ENCODE measurements at regions not wholly inside any gene's neighbourhood (a gene's known extent, or its start where the extent isn't known, plus 50 kb on each side); places are given as distances from the start of the nearest gene placed in this dataset.

- H3K36me3 ChIP-seq (replicated peaks in 1 of 2; ENCODE audit: insufficient read depth in 1 of 2, low read depth in 2 of 2), result no peaks in the 10 kb centered on the region
- intact Hi-C loops (cut with DNase I), result no loop called here
- no peak for ATAC-seq
- H3K9me3 ChIP-seq, result peaks cover 0 to 5% (median 0%) of the 10 kb centered on the region in 3 donors
- no peaks in the 10 kb centered on the region for H3K27me3 ChIP-seq
- no peak for DNase-seq
- WGBS, 2 donors, result 84 to 91% methylated on average over 4 to 5 of the region's 5 CpGs
- TF ChIP-seq POLR2A (IDR thresholded peaks at IDR 0.05), result no peak
- TF ChIP-seq CTCF (IDR thresholded peaks at IDR 0.05), result no peak
- H3K27ac ChIP-seq, result no peak overlapping the region
- no peaks in the 10 kb centered on the region for H3K4me1 ChIP-seq
- no peak overlapping the region for H3K4me3 ChIP-seq
Observed at GRCh38 chr22:22993184-22993583, 77.1 kb upstream of the GNAZ start.

GRCh38 chr22:22995166-22995565 lies 75.2 kb upstream of the GNAZ start:
- Histone ChIP-seq H3K27ac (no peak overlapping the region), H3K27me3 (no peaks in the 10 kb centered on the region), H3K4me1 (no peaks in the 10 kb centered on the region), H3K36me3 (replicated peaks in 1 of 2; ENCODE audit: insufficient read depth in 1 of 2, low read depth in 2 of 2) (no peaks in the 10 kb centered on the region), H3K9me3 (peaks cover 0 to 5% (median 0%) of the 10 kb centered on the region in 3 donors), H3K4me3 (no peak overlapping the region)
- DNase-seq (no peak), ATAC-seq (no peak)
- 33 to 54% methylated on average over 3 of the region's 3 CpGs for WGBS, 2 donors
- intact Hi-C loops (cut with DNase I), result no loop called here
- TF ChIP-seq POLR2A (IDR thresholded peaks at IDR 0.05) (no peak), CTCF (IDR thresholded peaks at IDR 0.05) (no peak)

GRCh38 chr22:22996511-22997261 lies 73.6 kb upstream of the GNAZ start:
- no peak overlapping the region for H3K27ac ChIP-seq
- ATAC-seq, result no peak
- intact Hi-C loops (cut with DNase I), result no loop called here
- no peak for DNase-seq
- 75 to 83% methylated on average over 2 of the region's 2 CpGs for whole genome bisulfite sequencing, 2 donors
- H3K27me3 ChIP-seq, result no peaks in the 10 kb centered on the region
- no peak overlapping the region for H3K4me3 ChIP-seq
- TF ChIP-seq POLR2A (IDR thresholded peaks at IDR 0.05) (no peak), CTCF (IDR thresholded peaks at IDR 0.05) (no peak)
- H3K4me1 ChIP-seq, result no peaks in the 10 kb centered on the region
- no peaks in the 10 kb centered on the region for H3K36me3 ChIP-seq (replicated peaks in 1 of 2; ENCODE audit: insufficient read depth in 1 of 2, low read depth in 2 of 2)
- H3K9me3 ChIP-seq, result peaks cover 0 to 5% (median 0%) of the 10 kb centered on the region in 3 donors

- no peak for DNase-seq
- Histone ChIP-seq H3K4me1 (no peaks in the 10 kb centered on the region), H3K36me3 (replicated peaks in 1 of 2; ENCODE audit: insufficient read depth in 1 of 2, low read depth in 2 of 2) (no peaks in the 10 kb centered on the region), H3K27ac (no peak overlapping the region), H3K4me3 (no peak overlapping the region), H3K27me3 (no peaks in the 10 kb centered on the region), H3K9me3 (peaks cover 0 to 5% (median 0%) of the 10 kb centered on the region in 3 donors)
- ATAC-seq, result no peak
- intact Hi-C loops (cut with DNase I), result no loop called here
- no peak for TF ChIP-seq CTCF (IDR thresholded peaks at IDR 0.05)
Observed at GRCh38 chr22:22997262-22997898, 72.9 kb upstream of the GNAZ start.

GRCh38 chr22:22997988-22998387 lies 72.3 kb upstream of the GNAZ start:
- TF ChIP-seq POLR2A (IDR thresholded peaks at IDR 0.05) (no peak), CTCF (IDR thresholded peaks at IDR 0.05) (no peak)
- ATAC-seq (no peak), DNase-seq (no peak)
- Histone ChIP-seq H3K4me1 (no peaks in the 10 kb centered on the region), H3K9me3 (peaks cover 0 to 5% (median 0%) of the 10 kb centered on the region in 3 donors), H3K4me3 (no peak overlapping the region), H3K36me3 (replicated peaks in 1 of 2; ENCODE audit: insufficient read depth in 1 of 2, low read depth in 2 of 2) (no peaks in the 10 kb centered on the region), H3K27me3 (no peaks in the 10 kb centered on the region), H3K27ac (no peak overlapping the region)
- intact Hi-C loops (cut with DNase I), result no loop called here

All from body of pancreas (tissue), 4 donors.